Right lobe of liver (tissue), 4 donors: ENCODE measurements at regions not wholly inside any gene's neighbourhood (a gene's known extent, or its start where the extent isn't known, plus 50 kb on each side); places are given as distances from the start of the nearest gene placed in this dataset.

Source experiments
- CTCF ChIP-seq, 4 donors: fragments of 200-600 bp in 3 of 4; fragments of 450-650 bp in 1 of 4; IDR thresholded peaks; one replicate each; pipeline versions ENCODE4 v1.5.1 to v1.8.0; 2016 to 2022; ENCODE audit warnings: antibody characterized with exemption in 4 of 4, mild to moderate bottlenecking in 2 of 4
- POLR2A ChIP-seq: fragments of 450-650 bp; IDR thresholded peaks from one replicate; pipeline ENCODE4 v1.6.1; 2017; ENCODE audit warnings: antibody characterized with exemption, mild to moderate bottlenecking
- donor health status: DM: no; HTN: no; CAD: no.
- donor health status: DM: no; HTN: no; CAD: no.
- donor health status: DM: no; HTN: yes; CAD: no.

- no peak for TF ChIP-seq CTCF (IDR thresholded peaks at IDR 0.05)
- TF ChIP-seq POLR2A: no peak
These were observed 101.1 kb upstream of the SHISA3 start for GRCh38 chr4:42296196-42296595.
